Endothelial cell of umbilical vein (primary cell): ENCODE measurements at regions not wholly inside any gene's neighbourhood (a gene's known extent, or its start where the extent isn't known, plus 50 kb on each side); places are given as distances from the start of the nearest gene placed in this dataset.

Experiments used
- BruUV-seq: library from RNA; stranded (reverse); fragments of 400-500 nt; replicated peaks from 2 replicates; lab custom pipeline; 2021; lab: Mats Ljungman, UMichigan
- CTCF ChIA-PET: fragments of 300-600, 350-600 bp; sonication (Branson Sonifier 250); formaldehyde crosslinking; loops from one replicate; lab custom pipeline; 2021; ENCODE audit warnings: antibody characterized with exemption, inconsistent platforms; lab: Charles Lee
- POLR2A ChIA-PET: fragments of 300-600, 350-600 bp; sonication (Branson Sonifier 250); formaldehyde crosslinking; loops from one replicate; lab custom pipeline; 2021; ENCODE audit warnings: antibody characterized with exemption, inconsistent platforms; lab: Charles Lee
- DNase-seq: peaks from one replicate; pipeline ENCODE4 v3.0.0-alpha.2; 2011; ENCODE audit warnings: low read depth, low spot score
- FAIRE-seq: peaks from 2 replicates; lab custom pipeline; 2011; peaks lifted over from hg19 to GRCh38; lab: Jason Lieb, UNC
- H2AFZ ChIP-seq: 2 replicates; pipeline ENCODE4 v1.6.0; 2012; ENCODE audit warnings: low read depth, low read length, control low read depth, inconsistent platforms
- H3K27ac ChIP-seq: 2 replicates; pipeline ENCODE4 v1.5.1; 2011; ENCODE audit warnings: low read depth, mild to moderate bottlenecking, control low read depth, low read length, moderate library complexity; ENCODE audit not compliant: insufficient read depth
- H3K27me3 ChIP-seq, 2 experiments: 2 replicates each; pipeline versions ENCODE4 v1.6.0 to v1.6.1; 2011; ENCODE audit warnings: low read length in 2 of 2, mixed read lengths in 1 of 2; ENCODE audit not compliant: control insufficient read depth in 2 of 2, insufficient read depth in 2 of 2
- H3K36me3 ChIP-seq, 2 experiments: 2 replicates in 1 of 2; 3 replicates in 1 of 2; pipeline ENCODE4 v1.5.1; 2011; ENCODE audit warnings: low read length in 2 of 2, mild to moderate bottlenecking in 1 of 2, moderate library complexity in 1 of 2; ENCODE audit not compliant: control insufficient read depth in 2 of 2, insufficient read depth in 2 of 2; ENCODE audit errors: extremely low read depth in 1 of 2
- H3K4me1 ChIP-seq: 3 replicates; pipeline ENCODE4 v1.5.1; 2011; ENCODE audit warnings: mild to moderate bottlenecking, low read length; ENCODE audit not compliant: control insufficient read depth, insufficient read depth; ENCODE audit errors: extremely low read depth
- H3K4me2 ChIP-seq: 2 replicates; pipeline ENCODE4 v1.6.1; 2011; ENCODE audit warnings: low read length, control low read depth, mixed read lengths; ENCODE audit not compliant: insufficient read depth
- H3K4me3 ChIP-seq, 3 experiments: fragments of 200-600 bp in 1 of 3; sonication (generic), shearing (Covaris generic) in 1 of 3; replicated peaks in 1 of 3; 2 replicates each; pipeline ENCODE4 v1.5.1; 2011 to 2016; ENCODE audit warnings: control low read depth in 3 of 3, low read length in 3 of 3, mild to moderate bottlenecking in 2 of 3, inconsistent platforms in 1 of 3, low read depth in 1 of 3, moderate library complexity in 1 of 3; ENCODE audit not compliant: insufficient read depth in 1 of 3
- H3K79me2 ChIP-seq: 2 replicates; pipeline ENCODE4 v1.6.0; 2012; ENCODE audit warnings: low read length, inconsistent platforms; ENCODE audit not compliant: control insufficient read depth, insufficient read depth
- H3K9ac ChIP-seq: replicated peaks from 2 replicates; pipeline ENCODE3; 2011; ENCODE audit warnings: low read length, control low read depth; ENCODE audit not compliant: insufficient read depth; ENCODE audit errors: extremely low read depth
- H3K9me1 ChIP-seq: replicated peaks from 3 replicates; pipeline ENCODE4 v1.6.0; 2011; ENCODE audit warnings: mild to moderate bottlenecking, low read length; ENCODE audit not compliant: control insufficient read depth, insufficient read depth; ENCODE audit errors: extremely low read depth
- H3K9me3 ChIP-seq: replicated peaks from 2 replicates; pipeline ENCODE4 v1.5.1; 2012; ENCODE audit warnings: low read length, inconsistent platforms; ENCODE audit not compliant: control insufficient read depth, insufficient read depth
- H4K20me1 ChIP-seq: replicated peaks from 2 replicates; pipeline ENCODE3; 2011; ENCODE audit warnings: mild to moderate bottlenecking, low read length; ENCODE audit not compliant: control insufficient read depth, insufficient read depth; ENCODE audit errors: extremely low read depth
- FOS ChIP-seq: IDR thresholded peaks from 2 replicates; pipeline ENCODE4 v1.6.1; 2011; ENCODE audit warnings: mild to moderate bottlenecking, low read length, moderate library complexity, borderline replicate concordance; ENCODE audit not compliant: insufficient read depth
- JUN ChIP-seq: IDR thresholded peaks from 2 replicates; pipeline ENCODE4 v1.6.1; 2011; ENCODE audit warnings: borderline replicate concordance, low read depth; ENCODE audit not compliant: insufficient read length, insufficient read depth
- MAX ChIP-seq: IDR thresholded peaks from 2 replicates; pipeline ENCODE4 v1.6.1; 2011; ENCODE audit not compliant: insufficient read depth, insufficient read length
- MYC ChIP-seq: IDR thresholded peaks from one replicate; pipeline ENCODE4 v1.6.1; 2011; ENCODE audit warnings: mild to moderate bottlenecking, low read depth, low read length
- POLR2A ChIP-seq: IDR thresholded peaks from 2 replicates; pipeline ENCODE4 v1.6.1; 2012; ENCODE audit warnings: low read depth, mild to moderate bottlenecking, control low read depth, low read length
- dilution Hi-C: fragments of 300-500 bp; cut with MboI; formaldehyde crosslinking; loops from one replicate; pipeline ENCODE4 v1.15.0; 2019; ENCODE audit warnings: low sequenced_read_pairs; ENCODE audit not compliant: extremely low pct_ligation_motif_present
- intact Hi-C: fragments of 100-400 bp; cut with micrococcal nuclease; formaldehyde crosslinking; loops from one replicate; pipeline ENCODE4 v1.10.0; 2022

- no peak overlapping the region for H3K4me3 ChIP-seq
- no TSS peak for BruUV-seq
- no peaks in the 10 kb centered on the region for H3K79me2 ChIP-seq
- H3K4me1 ChIP-seq = no peaks in the 10 kb centered on the region
- no peaks in the 10 kb centered on the region for H3K36me3 ChIP-seq
- intact Hi-C loops = no loop called here
- TF ChIP-seq MYC = no peak
- no peaks in the 10 kb centered on the region for H4K20me1 ChIP-seq
- no peaks in the 10 kb centered on the region for H3K27me3 ChIP-seq
- DNase-seq (no peak), FAIRE-seq (no peak)
- H3K27ac ChIP-seq = no peak overlapping the region
- dilution Hi-C loops = no loop called here
- no peak overlapping the region for H3K4me2 ChIP-seq
- H2AFZ ChIP-seq = no peak overlapping the region
- no peaks in the 10 kb centered on the region for H3K9me1 ChIP-seq
- ChIA-PET POLR2A (no interaction called here), CTCF (interaction anchor here (0.7 kb wide), 1 partner anchor 33 kb away, joined by 3 read pairs; no protein-coding TSS in a partner anchor)
- no peak overlapping the region for H3K9ac ChIP-seq
- no peaks in the 10 kb centered on the region for H3K9me3 ChIP-seq
These were observed 2281.8 kb downstream of the LRRC4C start for GRCh38 chr11:39177678-39178077.

- peaks cover 3% of the 10 kb centered on the region for H3K9me3 ChIP-seq
- no peak for TF ChIP-seq MAX
- TF ChIP-seq MYC = no peak
- no peak for TF ChIP-seq FOS
- no peak for TF ChIP-seq JUN
- no peak for TF ChIP-seq POLR2A
- no peak overlapping the region for H3K4me2 ChIP-seq
- no peaks in the 10 kb centered on the region for H4K20me1 ChIP-seq
- no peaks in the 10 kb centered on the region for H3K79me2 ChIP-seq
- H3K4me1 ChIP-seq = no peaks in the 10 kb centered on the region
- FAIRE-seq (no peak), DNase-seq (no peak)
- no TSS peak for BruUV-seq
- POLR2A ChIA-PET = no interaction called here
- no peaks in the 10 kb centered on the region for H3K9me1 ChIP-seq
- H3K9ac ChIP-seq = no peak overlapping the region
- no peak overlapping the region for H2AFZ ChIP-seq
- no peak overlapping the region for H3K27ac ChIP-seq
- CTCF ChIA-PET = no interaction called here
- no peak overlapping the region for H3K4me3 ChIP-seq
- no peaks in the 10 kb centered on the region for H3K27me3 ChIP-seq
- dilution Hi-C loops (no loop called here), intact Hi-C loops (no loop called here)
- H3K36me3 ChIP-seq = no peaks in the 10 kb centered on the region
These were observed 2284.5 kb downstream of the LRRC4C start for GRCh38 chr11:39174965-39175364.
